ENCODE measurements at regions not wholly inside any gene's neighbourhood (a gene's known extent, or its start where the extent isn't known, plus 50 kb on each side); places are given as distances from the start of the nearest gene placed in this dataset.
A peak's percentile ranks its signal among the peaks of the same experiment; 100 is the strongest.

DNA sequence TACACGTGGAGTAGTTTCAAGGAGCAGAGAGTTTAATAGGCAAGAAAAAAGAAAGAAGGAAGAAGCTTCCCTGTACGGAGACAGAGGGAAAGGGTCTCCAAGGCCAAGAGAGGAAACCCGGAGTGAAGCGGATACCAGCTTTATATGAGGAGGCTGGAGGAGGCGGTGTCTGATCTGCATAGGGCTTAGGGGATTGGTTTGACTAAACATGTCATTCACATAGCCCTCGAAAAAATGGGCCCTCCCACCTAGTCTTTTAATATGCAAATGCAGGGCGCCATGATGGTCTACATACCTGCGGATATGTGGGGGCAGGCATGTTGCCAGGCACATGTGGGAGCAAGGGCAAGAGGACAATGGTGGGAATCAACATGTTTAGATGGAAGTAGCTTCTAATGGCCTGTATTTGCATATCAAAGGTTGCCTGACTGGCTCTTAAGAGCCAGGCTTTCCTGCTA lies 103.1 kb upstream of the UGT8 start:
- H2AFZ ChIP-seq (ENCODE audit: low read length): no peak overlapping the region
- peak; percentile 97 for FAIRE-seq
- peak overlapping the region; percentile 50; the same call in 1 of the 2 replicates for H2BK20ac ChIP-seq (ENCODE audit: low read length)
- H3K4ac ChIP-seq (replicated peaks; ENCODE audit: insufficient read length, low read depth, low read length): no peak overlapping the region
- no peak overlapping the region for H3K56ac ChIP-seq (replicated peaks; ENCODE audit: insufficient read length, low read depth, low read length)
- ChIA-PET CTCF (ENCODE audit: partially characterized antibody) (no interaction called here), POLR2A (ENCODE audit: partially characterized antibody) (interaction anchor here (0.7 to 3.0 kb wide), 25 partner anchors 9 to 158 kb away, joined by 3 to 26 read pairs (median 4); partner anchors contain the start of gene UGT8)
- H4K20me1 ChIP-seq (replicated peaks in 1 of 2; ENCODE audit: control insufficient read depth in 1 of 2, insufficient read depth in 2 of 2, low read length in 2 of 2): no peaks in the 10 kb centered on the region
- peaks cover 6 to 16% of the 10 kb centered on the region in 2 experiments for H3K9me3 ChIP-seq (ENCODE audit: insufficient read depth in 2 of 2, low read depth in 1 of 2, low read length in 1 of 2)
- H3K79me2 ChIP-seq (ENCODE audit: control insufficient read depth in 1 of 2, insufficient read depth in 2 of 2, low read length in 2 of 2): peaks cover 0 to 4% of the 10 kb centered on the region in 2 experiments; a peak in 1 of 4 replicates
- peak overlapping the region in 1 of 2 experiments; percentile 23; a peak in 1 of 4 replicates for H3K4me2 ChIP-seq (ENCODE audit: insufficient read depth in 1 of 2, low read depth in 2 of 2, low read length in 2 of 2)
- no peaks in the 10 kb centered on the region for H3K79me1 ChIP-seq (ENCODE audit: low read depth, low read length)
- H2AK5ac ChIP-seq (ENCODE audit: low read depth, low read length): peak overlapping the region; percentile 89; the same call in 1 of the 2 replicates
- peak; percentile 59 to 89 for DNase-seq (ENCODE audit: low read depth in 1 of 2, low spot score in 2 of 2)
- H4K91ac ChIP-seq (replicated peaks; ENCODE audit: insufficient read length, low read length): no peak overlapping the region
- WGBS, 2 experiments (ENCODE audit: extremely low coverage in 1 of 2, insufficient coverage in 1 of 2, insufficient read length in 1 of 2, insufficient replicate concordance in 2 of 2, low coverage in 1 of 2, low lambda C conversion rate in 2 of 2, missing lambda C conversion rate in 1 of 2): 43% methylated on average over 8 of the region's 8 CpGs; no CpG with 5 or more reads in 1 of the 2 experiments
- H3K36me3 ChIP-seq (ENCODE audit: control insufficient read depth in 2 of 4, insufficient read depth in 4 of 4, low read length in 3 of 4): peaks cover 0 to 7% (median 3%) of the 10 kb centered on the region in 4 experiments; a peak in 3 of 8 replicates
- H3K27me3 ChIP-seq (replicated peaks in 1 of 4; ENCODE audit: control insufficient read depth in 3 of 4, extremely low read depth in 1 of 4, insufficient read depth in 3 of 4, low read length in 3 of 4): no peaks in the 10 kb centered on the region
- H4K5ac ChIP-seq (ENCODE audit: insufficient read length, low read depth, low read length): peak overlapping the region; percentile 22
- peak overlapping the region; percentile 36; the same call in 1 of the 2 replicates for H3K18ac ChIP-seq (ENCODE audit: extremely low read depth, low read length)
- peak overlapping the region; percentile 81 for H3K27ac ChIP-seq (ENCODE audit: low read depth, low read length)
- H3K14ac ChIP-seq (ENCODE audit: insufficient read length): no peak overlapping the region
- H2BK120ac ChIP-seq (replicated peaks; ENCODE audit: low read depth, low read length): no peak overlapping the region
- H2BK5ac ChIP-seq (ENCODE audit: low read depth, low read length): peak overlapping the region; percentile 95
- no peak overlapping the region for H4K8ac ChIP-seq (ENCODE audit: extremely low read depth, insufficient read depth, low read length)
- peak overlapping the region in 1 of 4 experiments; percentile 3; a peak in 1 of 8 replicates for H3K4me3 ChIP-seq (ENCODE audit: extremely low read depth in 1 of 4, insufficient read depth in 2 of 4, low read depth in 3 of 4, low read length in 4 of 4)
- H2BK15ac ChIP-seq (ENCODE audit: low read length): no peak overlapping the region
- H3K23me2 ChIP-seq (ENCODE audit: low read depth, low read length): no peaks in the 10 kb centered on the region
- H3K4me1 ChIP-seq (replicated peaks in 1 of 4; ENCODE audit: control insufficient read depth in 3 of 4, insufficient read depth in 4 of 4, low read length in 3 of 4): peaks cover 0 to 4% (median 1%) of the 10 kb centered on the region in 4 experiments; a peak in 1 of 7 replicates
- H3K9ac ChIP-seq (replicated peaks in 1 of 4; ENCODE audit: extremely low read depth in 1 of 4, low read depth in 3 of 4, low read length in 3 of 4): no peak overlapping the region
- H2BK12ac ChIP-seq (ENCODE audit: low read depth, low read length): peak overlapping the region; percentile 93; the same call in 1 of the 2 replicates
- H3K23ac ChIP-seq (ENCODE audit: insufficient read length): no peak overlapping the region

Measured in H1 (cell line).